Ishikawa (cell line): ENCODE measurements at regions not wholly inside any gene's neighbourhood (a gene's known extent, or its start where the extent isn't known, plus 50 kb on each side); places are given as distances from the start of the nearest gene placed in this dataset.

Source experiments
- CEBPB ChIP-seq: IDR thresholded peaks from 2 replicates; pipeline ENCODE4 v1.6.1; 2012
- CREB1 ChIP-seq: IDR thresholded peaks from 2 replicates; pipeline ENCODE4 v1.6.1; 2012; ENCODE audit warnings: low read depth
- EGR1 ChIP-seq: IDR thresholded peaks from 2 replicates; pipeline ENCODE4 v1.6.1; 2012
- EP300 ChIP-seq: IDR thresholded peaks from 2 replicates; pipeline ENCODE4 v1.6.1; 2012; ENCODE audit warnings: borderline replicate concordance
- NFIC ChIP-seq: IDR thresholded peaks from 2 replicates; pipeline ENCODE4 v1.6.1; 2012
- RAD21 ChIP-seq: IDR thresholded peaks from 2 replicates; pipeline ENCODE4 v1.6.1; 2012; ENCODE audit warnings: low read depth
- TAF1 ChIP-seq: IDR thresholded peaks from 2 replicates; pipeline ENCODE4 v1.6.1; 2012; ENCODE audit warnings: low read depth, mild to moderate bottlenecking
- YY1 ChIP-seq: IDR thresholded peaks from 2 replicates; pipeline ENCODE4 v1.6.1; 2012; ENCODE audit warnings: low read depth
- ZBTB7A ChIP-seq: IDR thresholded peaks from 2 replicates; pipeline ENCODE4 v1.6.1; 2012; ENCODE audit warnings: low read depth
- TF ChIP-seq, protein P1 (sequence below): IDR thresholded peaks from 2 replicates; pipeline ENCODE4 v1.6.1; 2012

GRCh38 chr7:132730105-132730504 lies 153.8 kb upstream of the PLXNA4 start:
- no peak for TF ChIP-seq ZBTB7A
- TF ChIP-seq YY1 = no peak
- TF ChIP-seq RAD21 = no peak
- no peak for TF ChIP-seq NFIC
- TF ChIP-seq EP300 = no peak
- TF ChIP-seq, protein P1, sequence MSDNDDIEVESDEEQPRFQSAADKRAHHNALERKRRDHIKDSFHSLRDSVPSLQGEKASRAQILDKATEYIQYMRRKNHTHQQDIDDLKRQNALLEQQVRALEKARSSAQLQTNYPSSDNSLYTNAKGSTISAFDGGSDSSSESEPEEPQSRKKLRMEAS = no peak
- no peak for TF ChIP-seq CREB1
- TF ChIP-seq CEBPB = no peak
- TF ChIP-seq TAF1 = no peak
- TF ChIP-seq EGR1 = no peak
